Nucleus accumbens (tissue), 56 donors: ENCODE measurements at regions not wholly inside any gene's neighbourhood (a gene's known extent, or its start where the extent isn't known, plus 50 kb on each side); places are given as distances from the start of the nearest gene placed in this dataset.

Experiments
- DNase-seq, 56 donors: peaks; one replicate each; lab custom pipeline; 2025; lab: John Stamatoyannopoulos, UW

DNA sequence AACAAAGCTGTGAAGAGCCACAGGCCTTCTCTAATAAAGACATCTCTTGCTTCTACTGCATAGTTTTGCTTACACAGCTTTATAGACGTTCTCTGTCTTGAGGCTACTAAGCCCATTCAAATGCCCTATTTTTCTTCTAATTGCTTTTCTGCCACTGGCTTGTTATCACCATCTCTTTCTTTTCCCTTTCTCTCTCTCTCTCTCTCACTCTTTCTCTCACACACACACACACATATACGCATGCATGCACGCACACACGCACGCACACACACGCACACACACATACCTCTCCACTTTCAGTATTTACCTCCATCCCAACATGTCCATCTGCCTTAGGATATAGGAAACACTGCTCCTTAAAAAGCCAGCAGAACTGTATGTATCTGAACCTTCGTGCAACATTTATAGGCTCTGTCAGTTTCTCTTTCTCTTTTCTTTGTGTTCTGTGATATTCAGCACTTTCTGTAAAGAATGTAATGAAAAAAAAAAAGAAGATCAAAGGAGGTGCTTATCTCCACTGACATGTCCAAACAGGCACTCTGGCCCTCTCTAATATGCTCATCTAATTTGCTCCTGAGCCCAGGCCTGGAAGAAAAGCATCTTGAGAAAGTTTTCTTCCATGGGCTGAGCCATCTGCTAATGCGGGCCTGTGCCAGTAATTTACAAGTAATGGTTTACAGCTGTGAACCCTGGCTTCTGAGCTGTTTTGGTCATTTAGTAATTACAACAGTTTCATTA is 1046.7 kb upstream of the MAP3K7 start:
- no peak for DNase-seq

DNA sequence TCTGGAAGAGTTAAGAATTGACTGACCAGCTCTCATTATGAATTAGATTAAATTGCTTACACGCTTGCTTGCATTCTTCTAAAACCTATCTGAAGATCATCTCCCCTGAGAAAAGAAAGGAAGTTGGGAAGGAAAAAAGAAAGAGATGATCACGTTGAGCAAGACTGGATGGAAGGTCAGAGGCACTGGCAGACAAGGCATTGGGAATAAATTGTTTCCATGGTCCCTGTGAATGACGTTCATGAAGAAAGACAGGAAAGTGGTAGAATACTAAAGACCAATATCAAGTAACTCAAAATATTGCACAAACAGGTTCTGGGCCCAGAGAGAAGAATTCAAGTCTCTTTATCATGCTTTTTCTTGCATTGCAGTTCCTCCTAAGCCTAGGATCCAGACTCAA is 1045.4 kb upstream of the MAP3K7 start:
- no peak for DNase-seq

DNA sequence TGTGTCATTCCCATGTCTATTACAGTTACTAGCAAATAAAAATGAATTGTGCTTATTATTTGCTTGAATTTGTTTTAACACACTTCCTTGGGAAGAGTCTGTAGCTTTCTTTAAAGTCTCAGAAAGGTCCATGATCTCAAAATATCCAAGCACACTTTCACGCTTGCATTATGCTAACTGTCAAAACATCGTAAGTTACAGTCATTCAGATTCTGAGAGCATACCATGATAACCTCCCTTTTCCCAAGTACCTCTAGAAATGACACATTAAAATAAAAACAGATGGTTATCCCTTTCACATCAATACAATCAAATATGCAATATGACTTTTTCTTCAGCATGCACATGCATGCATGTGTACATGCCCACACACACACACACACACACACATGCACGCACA is 1044.4 kb upstream of the MAP3K7 start:
- DNase-seq: no peak

DNA sequence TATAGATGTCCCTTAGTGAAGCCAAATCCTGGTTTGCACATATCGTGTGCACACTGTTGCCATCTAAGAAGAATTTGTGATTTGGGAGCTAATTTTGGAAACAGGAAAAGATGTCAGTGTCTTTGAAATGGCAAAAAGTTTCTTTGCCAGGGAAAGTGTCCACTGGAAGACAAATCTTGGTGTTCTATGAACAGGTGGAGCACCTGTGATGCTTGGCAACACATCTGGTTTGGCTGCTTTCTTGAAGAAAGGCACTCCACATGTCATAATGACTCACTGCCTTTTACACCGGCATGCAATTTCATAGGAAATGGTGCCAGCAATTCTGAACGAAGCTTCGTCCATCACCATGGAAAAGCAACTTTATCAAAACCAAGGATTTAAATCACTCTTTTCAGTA is 1040.0 kb upstream of the MAP3K7 start:
- DNase-seq: no peak

DNA sequence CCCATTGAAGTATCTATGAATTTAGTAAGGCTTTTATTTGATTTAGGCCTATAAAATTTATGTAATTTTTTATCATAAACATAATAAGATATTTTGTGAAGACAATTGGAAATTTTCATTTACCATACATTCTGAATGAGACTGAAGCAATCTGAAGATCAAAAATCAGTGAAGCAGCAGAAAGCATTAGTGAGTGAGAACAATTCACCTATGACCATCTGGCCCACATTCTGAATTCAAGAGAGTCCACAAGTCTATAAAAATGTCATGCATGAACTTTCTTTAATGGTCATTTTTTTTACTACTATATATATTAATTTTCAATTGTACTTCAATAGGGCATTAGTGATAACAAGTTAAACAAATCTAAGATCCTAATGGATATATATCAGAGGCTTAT is 1026.6 kb upstream of the MAP3K7 start:
- no peak for DNase-seq

DNA sequence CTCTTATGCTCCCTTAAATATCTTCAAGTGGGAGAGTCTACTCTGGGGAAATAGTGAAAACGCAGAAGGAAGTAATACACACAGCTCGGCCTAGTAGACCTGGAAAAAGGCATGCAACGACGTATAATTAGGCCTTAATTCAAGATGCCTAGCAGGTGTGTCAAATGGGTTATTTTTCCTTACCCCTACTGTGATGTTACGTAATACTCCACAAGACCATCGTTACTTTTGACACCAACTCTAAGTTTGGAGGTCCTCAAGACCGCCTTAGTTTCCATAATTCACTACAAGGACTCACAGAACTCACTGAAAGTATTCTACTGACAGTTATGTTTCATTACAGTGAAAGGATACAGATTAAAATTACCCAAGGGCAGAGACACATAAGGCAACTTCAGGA is 1024.3 kb upstream of the MAP3K7 start:
- DNase-seq: no peak

DNA sequence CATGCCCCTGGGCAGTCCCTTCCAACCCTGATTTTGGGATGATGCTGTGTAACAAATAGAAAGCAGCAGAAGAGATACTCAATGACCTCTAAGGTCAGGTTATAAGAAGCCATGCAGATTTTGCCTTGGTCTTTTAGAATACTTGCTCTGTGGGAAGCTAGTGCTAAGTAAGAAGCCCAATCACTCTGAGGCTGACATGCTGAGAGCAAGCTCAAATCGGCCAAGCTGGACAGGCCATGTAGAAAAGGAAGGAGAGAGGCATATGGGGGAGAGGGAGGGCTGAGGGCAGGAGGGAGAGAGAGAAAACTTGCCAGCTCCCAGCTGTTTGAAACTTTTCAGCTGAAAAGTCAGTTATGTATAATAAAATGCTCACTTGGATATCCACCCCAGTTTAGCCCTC is 1021.6 kb upstream of the MAP3K7 start:
- DNase-seq: no peak

DNA sequence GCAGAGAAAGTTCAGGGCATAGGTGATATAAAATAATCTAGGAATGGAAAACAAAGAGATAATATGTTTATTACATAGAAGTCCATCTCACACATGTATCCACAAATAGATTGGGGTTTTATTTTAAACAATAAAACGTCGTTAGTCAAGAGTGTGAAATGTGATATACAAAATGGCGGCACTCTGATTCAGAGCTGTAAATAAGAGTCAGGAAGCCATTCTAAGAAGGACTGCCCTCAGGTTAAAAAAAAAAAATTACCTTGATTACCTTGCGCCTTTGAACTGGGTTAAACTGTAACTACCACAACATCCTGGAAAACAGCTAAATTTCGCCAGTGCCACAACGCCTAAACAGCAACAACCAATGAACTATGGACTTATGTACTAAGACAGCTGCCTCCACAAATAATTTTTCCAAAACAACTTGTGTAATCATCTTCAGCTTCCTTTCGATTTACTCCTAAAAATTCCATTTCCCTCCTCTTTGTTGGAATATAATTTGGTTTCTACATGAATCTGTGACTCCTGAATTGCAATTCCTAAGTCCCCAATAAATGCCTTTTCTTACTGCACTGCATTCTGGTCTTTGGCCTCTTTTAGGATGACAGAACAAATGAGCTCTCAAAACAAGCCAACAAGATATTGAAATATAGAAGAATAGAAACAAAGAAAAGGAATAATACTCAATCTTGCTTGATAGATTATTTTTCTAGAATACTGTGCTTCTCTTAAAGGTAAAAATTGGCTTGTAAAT is 1019.5 kb upstream of the MAP3K7 start:
- no peak for DNase-seq

DNA sequence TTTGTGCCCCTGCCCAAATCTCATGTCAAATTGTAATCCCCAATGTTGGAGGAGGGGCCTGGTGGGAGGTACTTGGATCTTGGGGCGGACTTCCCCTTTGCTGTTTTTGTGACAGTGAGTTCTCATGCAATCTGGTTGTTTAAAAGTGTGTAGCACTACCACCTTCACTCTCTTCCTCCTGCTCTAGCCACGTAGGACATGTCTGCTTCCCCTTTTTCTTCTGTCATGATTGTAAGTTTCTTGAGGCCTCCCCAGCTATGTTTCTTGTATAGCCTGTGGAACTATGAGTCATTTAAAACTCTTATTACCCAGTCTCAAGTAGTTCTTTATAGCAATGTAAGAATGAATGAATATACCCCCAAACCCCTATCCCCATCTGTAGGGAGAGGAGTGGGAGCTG is 1013.7 kb upstream of the MAP3K7 start:
- no peak for DNase-seq

DNA sequence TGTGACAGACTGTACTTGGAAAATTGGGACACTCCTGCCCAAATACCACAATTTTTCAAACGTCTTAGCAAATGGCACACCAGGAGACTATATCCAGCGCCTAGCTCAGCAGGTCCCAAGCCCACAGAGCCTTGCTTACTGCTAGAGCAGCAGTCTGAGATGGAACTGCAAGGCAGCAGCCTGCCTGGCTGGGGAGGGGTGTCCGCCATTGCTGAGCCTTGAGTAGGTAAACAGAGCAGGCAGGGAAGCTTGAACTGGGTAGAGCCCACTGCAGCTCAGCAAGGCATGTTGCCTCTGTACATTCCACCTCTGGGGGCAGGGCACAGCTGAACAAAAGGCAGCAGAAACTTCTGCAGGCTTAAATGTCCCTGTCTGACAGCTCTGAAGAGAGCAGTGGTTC is 1003.3 kb upstream of the MAP3K7 start:
- no peak for DNase-seq

DNA sequence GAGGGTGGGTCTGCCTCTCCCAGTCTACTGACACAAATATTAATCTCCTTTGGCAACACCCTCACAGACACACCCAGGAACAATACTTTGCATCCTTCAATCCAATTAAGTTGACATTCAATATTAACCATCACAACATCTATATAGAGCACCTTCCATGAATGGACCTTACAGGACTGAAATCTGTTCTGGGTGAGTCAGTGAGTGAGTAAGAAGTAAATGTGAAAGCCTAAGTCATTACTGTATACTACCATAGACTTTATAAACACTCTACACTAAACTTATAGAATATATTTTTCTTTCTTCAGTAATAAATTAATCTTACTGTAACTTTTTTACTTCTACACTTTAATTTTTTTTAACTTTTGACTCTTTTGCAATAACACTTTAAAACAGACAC is 993.8 kb upstream of the MAP3K7 start:
- no peak for DNase-seq

DNA sequence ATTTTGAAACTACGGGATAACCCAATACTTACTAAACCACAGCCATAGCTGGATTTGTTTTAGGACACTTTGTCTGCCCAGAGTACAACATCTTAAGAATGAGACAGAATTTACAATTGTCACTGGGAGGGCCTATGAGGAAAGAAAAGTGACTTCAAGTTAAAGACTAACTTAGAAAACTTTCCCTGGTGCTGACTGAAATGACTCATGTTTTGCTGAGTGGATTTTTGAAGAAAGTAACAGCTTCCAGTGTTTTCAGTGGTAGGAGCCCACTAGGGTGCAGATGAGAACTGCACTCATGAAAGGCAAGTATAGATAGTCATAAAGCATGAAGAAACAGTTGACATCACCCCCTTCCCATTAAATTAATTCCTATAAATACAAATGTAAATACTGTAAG is 988.2 kb upstream of the MAP3K7 start:
- DNase-seq: no peak

DNA sequence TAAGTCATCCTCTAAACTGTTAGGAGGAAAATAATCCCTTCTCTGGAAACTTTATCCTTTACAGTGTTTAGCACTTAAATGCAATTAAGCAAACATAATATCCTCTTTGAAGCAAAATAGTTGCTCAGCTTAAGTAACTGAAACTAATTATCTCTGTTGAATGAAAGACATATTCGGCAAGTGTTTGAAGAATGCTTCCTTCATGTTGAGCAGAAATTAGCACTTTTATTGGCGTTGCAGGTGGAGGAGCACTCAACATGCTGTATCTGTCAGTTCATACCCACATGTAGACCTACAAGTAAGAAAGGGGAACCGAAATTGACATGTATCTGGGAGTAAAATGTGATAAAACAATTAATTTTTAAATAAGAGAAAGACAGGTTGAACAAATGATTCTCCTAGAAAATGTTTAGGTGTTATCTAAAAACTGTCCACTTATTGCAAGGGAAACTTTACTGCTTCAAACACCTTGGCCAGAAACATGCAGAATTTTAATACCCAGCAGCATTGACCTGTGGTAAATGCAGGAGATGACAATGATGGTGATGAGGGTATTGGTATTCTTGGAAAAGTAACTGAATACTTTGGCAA is 987.0 kb upstream of the MAP3K7 start:
- no peak for DNase-seq

DNA sequence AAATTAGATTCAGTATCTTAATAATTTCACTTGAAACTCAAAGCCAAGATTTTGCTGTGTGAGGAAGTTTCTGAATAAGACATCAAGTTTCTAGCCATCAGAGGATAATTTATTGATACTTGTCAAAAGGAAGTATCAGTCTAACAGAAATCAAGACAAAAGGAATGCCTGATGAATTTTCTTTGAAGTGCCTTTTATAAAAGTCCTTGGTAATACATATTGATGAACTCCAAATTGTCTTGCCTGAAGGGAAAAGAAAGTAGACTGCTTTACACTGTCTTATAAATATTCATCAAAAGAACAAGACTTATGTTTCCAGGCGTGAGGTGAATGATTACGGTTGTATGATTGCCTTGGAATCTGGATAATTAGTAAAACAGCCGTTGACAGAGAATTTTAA is 986.0 kb upstream of the MAP3K7 start:
- DNase-seq: no peak

DNA sequence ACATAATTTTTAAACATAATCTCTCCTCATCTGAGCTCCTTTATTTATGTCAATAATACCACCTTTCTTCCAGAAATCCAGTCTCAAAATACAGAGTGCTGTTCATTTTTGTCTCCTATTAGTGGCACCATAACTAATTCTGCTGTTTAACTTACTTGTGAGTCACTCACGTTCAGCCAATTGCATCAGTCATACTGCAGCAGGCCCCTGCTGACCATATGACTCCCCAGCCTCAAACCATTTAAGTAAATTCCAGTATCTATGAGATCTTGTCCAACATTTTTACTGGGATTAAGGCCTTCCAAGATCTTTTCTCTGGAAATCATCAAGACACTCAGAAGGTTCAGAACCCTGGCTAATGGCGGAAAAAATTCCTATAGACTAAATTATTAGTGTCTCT is 982.2 kb upstream of the MAP3K7 start:
- no peak for DNase-seq

DNA sequence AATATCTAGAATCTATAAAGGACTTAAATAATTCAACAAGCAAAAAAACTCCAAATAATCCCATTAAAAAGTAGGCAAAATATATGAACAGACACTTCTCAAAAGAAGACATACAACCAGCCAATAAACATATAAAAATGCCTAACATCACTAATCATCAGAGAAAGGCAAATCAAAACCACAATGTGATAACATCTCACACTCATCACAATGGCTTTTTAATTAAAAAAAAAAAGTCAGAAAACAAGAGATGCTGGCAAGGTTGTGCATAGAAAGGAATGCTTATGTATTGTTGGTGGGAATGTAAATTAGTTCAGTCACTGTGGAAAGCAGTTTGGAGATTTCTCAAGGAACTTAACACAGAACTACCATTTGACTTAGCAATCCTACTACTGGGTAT is 979.6 kb upstream of the MAP3K7 start:
- DNase-seq: no peak

DNA sequence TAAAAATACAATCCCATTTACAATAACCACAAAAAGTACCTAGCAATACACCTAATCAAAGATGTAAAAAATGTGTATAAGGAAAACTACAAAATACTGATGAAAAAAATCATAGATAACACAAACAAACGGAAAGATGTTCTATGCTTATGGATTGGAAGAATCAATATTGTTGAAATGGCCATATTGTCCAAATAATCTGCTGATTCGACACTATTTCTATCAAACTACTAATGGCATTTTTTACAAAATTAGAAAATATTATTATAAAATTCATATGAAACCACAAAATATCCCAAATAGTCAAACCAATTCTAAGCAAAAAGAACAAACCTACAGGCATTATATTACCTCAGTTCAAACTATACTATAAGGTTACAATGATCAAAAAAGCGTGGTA is 978.3 kb upstream of the MAP3K7 start:
- no peak for DNase-seq

DNA sequence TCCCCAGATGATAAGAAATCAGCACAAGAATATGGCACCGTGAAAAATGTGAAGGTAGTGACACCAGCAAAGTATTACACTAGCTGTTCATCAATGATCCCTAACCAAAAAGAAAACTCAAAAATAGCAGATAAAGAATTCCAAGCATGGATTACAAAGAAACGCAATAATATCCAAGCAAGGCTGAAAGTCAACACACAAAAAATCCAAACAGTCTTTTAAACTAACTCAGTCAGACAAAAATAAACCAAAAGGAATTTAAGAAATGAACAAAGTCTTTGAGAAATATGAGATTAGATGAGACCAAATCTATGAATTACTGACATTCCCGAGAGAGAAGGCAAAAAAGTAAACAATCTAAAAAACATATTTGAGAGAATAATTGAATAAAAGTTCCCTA is 976.1 kb upstream of the MAP3K7 start:
- DNase-seq: no peak

DNA sequence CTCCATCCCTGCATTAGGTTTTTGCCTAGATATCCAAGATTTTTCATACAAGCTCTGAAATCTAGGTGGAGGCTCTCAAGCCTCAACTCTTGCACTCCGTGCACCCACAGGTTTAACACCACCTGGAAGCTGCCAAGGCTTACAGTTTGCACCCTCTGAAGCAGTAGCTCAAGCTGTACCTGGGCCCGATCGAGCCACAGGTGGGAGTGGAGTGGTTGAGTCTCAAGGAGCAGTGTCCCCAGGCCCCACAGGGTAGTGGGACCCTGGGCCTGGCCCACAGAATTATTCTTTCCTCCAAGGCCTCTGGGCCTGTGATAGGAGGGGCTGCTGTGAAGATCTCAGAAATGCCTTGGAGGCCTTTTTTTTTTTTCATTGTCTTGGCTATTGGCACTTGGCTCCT is 973.5 kb upstream of the MAP3K7 start:
- DNase-seq: no peak

DNA sequence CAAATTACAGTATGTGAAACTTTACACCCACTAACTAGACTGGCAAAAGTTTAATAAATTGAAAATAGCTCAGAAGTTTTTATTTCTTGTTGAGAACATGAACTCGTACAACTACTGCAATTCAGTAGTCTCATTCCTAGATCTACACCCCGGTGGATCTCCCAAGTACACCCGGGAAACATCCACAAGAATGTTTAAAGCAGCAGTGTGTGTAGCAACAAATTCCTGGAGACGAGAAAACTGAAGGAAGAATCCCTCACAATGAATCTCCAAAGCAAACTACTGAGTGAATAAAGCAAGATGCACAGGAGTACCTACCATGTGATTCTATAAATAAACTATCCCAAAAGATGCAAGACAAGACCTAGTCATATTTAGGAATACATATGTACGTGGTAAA is 954.0 kb upstream of the MAP3K7 start:
- no peak for DNase-seq

DNA sequence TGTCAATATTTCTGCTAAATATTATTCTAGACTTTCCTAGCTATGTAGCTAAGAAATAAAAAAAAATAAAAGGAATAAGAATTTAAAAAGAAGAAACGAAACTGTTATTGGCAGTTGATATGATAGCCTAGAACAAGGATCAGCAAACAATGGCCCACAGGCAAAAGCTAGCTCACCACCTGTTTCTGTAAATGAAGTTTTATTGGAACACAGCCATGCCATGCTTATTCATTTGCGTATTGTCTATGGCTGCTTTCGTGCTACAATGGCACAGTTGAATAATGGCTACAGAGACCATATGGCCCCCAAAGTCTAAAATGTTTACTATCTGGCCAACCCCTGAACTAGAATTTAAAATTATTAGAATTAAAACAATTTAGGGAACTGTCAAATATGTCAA is 952.6 kb upstream of the MAP3K7 start:
- no peak for DNase-seq

DNA sequence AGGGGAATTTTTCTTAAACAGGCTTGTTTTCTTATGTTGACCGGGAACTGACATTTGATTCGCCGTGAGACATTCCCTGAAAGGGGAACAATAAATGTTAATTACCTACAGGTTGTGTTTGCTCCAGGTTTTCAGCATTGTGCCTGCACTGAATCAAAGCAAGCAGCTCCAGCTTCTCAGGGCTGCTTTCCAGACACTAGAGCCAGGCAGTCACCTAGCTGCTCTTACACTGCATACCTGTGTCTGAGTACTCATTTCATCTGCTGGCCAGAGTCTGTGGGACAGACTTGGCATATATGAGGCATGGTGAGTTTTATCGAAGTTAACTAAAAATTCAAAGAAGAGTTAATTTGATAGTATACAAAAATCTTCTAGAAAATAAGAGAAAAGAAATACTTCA is 951.8 kb upstream of the MAP3K7 start:
- DNase-seq: no peak
